IMR-90 (cell line): ENCODE measurements at regions not wholly inside any gene's neighbourhood (a gene's known extent, or its start where the extent isn't known, plus 50 kb on each side); places are given as distances from the start of the nearest gene placed in this dataset.

ENCODE experiments used
- CTCF ChIP-seq: conservative IDR thresholded peaks from 2 replicates; pipeline ENCODE4 v1.5.1; 2012; ENCODE audit warnings: mild to moderate bottlenecking, low read depth, low read length, improper control_type of control experiment
- POLR2A ChIP-seq: IDR thresholded peaks from 2 replicates; pipeline ENCODE4 v1.6.1; 2012; ENCODE audit warnings: mild to moderate bottlenecking, low read depth, low read length
- RFX5 ChIP-seq: IDR thresholded peaks from 2 replicates; pipeline ENCODE4 v1.8.0; 2012; ENCODE audit warnings: low read depth, mild to moderate bottlenecking, low read length, moderate library complexity

GRCh38 chr12:127655691-127656090 lies 611.3 kb upstream of the TMEM132C start:
- TF ChIP-seq CTCF (no peak), POLR2A (no peak), RFX5 (no peak)
